Endodermal cell (in vitro differentiated cells): ENCODE measurements at regions not wholly inside any gene's neighbourhood (a gene's known extent, or its start where the extent isn't known, plus 50 kb on each side); places are given as distances from the start of the nearest gene placed in this dataset.

Experiments
- DNase-seq: peaks from one replicate; pipeline ENCODE4 v3.0.0-alpha.2; 2017
- H3K27ac ChIP-seq: 2 replicates; pipeline ENCODE4 v1.5.1; 2013; ENCODE audit warnings: mild to moderate bottlenecking, low read depth, low read length, moderate library complexity
- H3K27me3 ChIP-seq: 2 replicates; pipeline ENCODE4 v1.6.1; 2013; ENCODE audit warnings: mild to moderate bottlenecking, low read length, moderate library complexity; ENCODE audit not compliant: insufficient read depth, control insufficient read depth, poor library complexity, severe bottlenecking
- H3K36me3 ChIP-seq: 2 replicates; pipeline ENCODE4 v1.7.0; 2013; ENCODE audit warnings: mild to moderate bottlenecking, low read length, moderate library complexity; ENCODE audit not compliant: control insufficient read depth, insufficient read depth
- H3K4me1 ChIP-seq: one replicate; pipeline ENCODE4 v1.7.0; 2013; ENCODE audit warnings: low read length; ENCODE audit not compliant: control insufficient read depth, insufficient read depth
- H3K4me3 ChIP-seq: 2 replicates; pipeline ENCODE4 v1.5.1; 2013; ENCODE audit warnings: mild to moderate bottlenecking, low read length, moderate library complexity
- H3K9ac ChIP-seq: 2 replicates; pipeline ENCODE4 v1.6.1; 2013; ENCODE audit warnings: mild to moderate bottlenecking, low read length, moderate library complexity; ENCODE audit not compliant: poor library complexity, severe bottlenecking; ENCODE audit errors: extremely low read depth
- H3K9me3 ChIP-seq: 2 replicates; pipeline ENCODE4 v1.6.1; 2013; ENCODE audit warnings: mild to moderate bottlenecking, low read length, moderate library complexity; ENCODE audit not compliant: control insufficient read depth
- H3K27ac Mint-ChIP-seq: 2 replicates; pipeline ENCODE4 v1.8.0; 2020; ENCODE audit warnings: mixed read lengths
- H3K27me3 Mint-ChIP-seq: 2 replicates; pipeline ENCODE4 v1.8.0; 2021; ENCODE audit warnings: mild to moderate bottlenecking, mixed read lengths; ENCODE audit not compliant: insufficient read depth
- H3K36me3 Mint-ChIP-seq: 2 replicates; pipeline ENCODE4 v1.8.0; 2020; ENCODE audit warnings: low read depth, mixed read lengths
- H3K4me1 Mint-ChIP-seq: 2 replicates; pipeline ENCODE4 v1.8.0; 2020; ENCODE audit warnings: mixed read lengths
- H3K4me3 Mint-ChIP-seq: 2 replicates; pipeline ENCODE4 v1.8.0; 2020; ENCODE audit warnings: mild to moderate bottlenecking, moderate library complexity, mixed read lengths
- H3K9me3 Mint-ChIP-seq: 2 replicates; pipeline ENCODE4 v1.8.0; 2020; ENCODE audit warnings: mild to moderate bottlenecking, mixed read lengths
- CTCF ChIP-seq: fragments of 200-600 bp; sonication (generic); conservative IDR thresholded peaks from 2 replicates; pipeline ENCODE4 v1.5.0; 2021; ENCODE audit warnings: antibody characterized with exemption, mild to moderate bottlenecking
- WGBS, 2 experiments: methylation state at CpG; one replicate each; pipeline versions ENCODE4 v1.1.5 to v1.1.7; 2013; ENCODE audit warnings: missing lambda C conversion rate in 2 of 2, mixed read lengths in 1 of 2; ENCODE audit not compliant: insufficient coverage in 1 of 2, insufficient read length in 1 of 2; 5-methylcytosine and 5-hydroxymethylcytosine counted together

- Histone ChIP-seq H3K4me3 (no peak overlapping the region), H3K4me1 (no peaks in the 10 kb centered on the region), H3K9ac (no peak overlapping the region), H3K9me3 (no peaks in the 10 kb centered on the region), H3K27ac (no peak overlapping the region), H3K27me3 (peaks cover 13% of the 10 kb centered on the region), H3K36me3 (no peaks in the 10 kb centered on the region)
- DNase-seq = no peak
- H3K27ac Mint-ChIP-seq = no peak overlapping the region
- no peaks in the 10 kb centered on the region for H3K36me3 Mint-ChIP-seq
- TF ChIP-seq CTCF = no peak
- H3K4me3 Mint-ChIP-seq = no peak overlapping the region
- no peaks in the 10 kb centered on the region for H3K4me1 Mint-ChIP-seq
- no peaks in the 10 kb centered on the region for H3K9me3 Mint-ChIP-seq
- H3K27me3 Mint-ChIP-seq = peaks cover 30% of the 10 kb centered on the region
- WGBS, 2 experiments = 89 to 90% methylated on average over 2 of the region's 2 CpGs
Measured at GRCh38 chr14:103213331-103213730, 90.1 kb downstream of the TNFAIP2 start.

GRCh38 chr14:103214461-103214958 is 91.2 kb downstream of the TNFAIP2 start:
- no peak overlapping the region for H3K9ac ChIP-seq

GRCh38 chr14:103216399-103216798 is 93.1 kb downstream of the TNFAIP2 start:
- peaks cover 34% of the 10 kb centered on the region for H3K27me3 Mint-ChIP-seq
- peaks cover 2% of the 10 kb centered on the region for H3K4me1 Mint-ChIP-seq
- Histone ChIP-seq H3K9me3 (no peaks in the 10 kb centered on the region), H3K36me3 (no peaks in the 10 kb centered on the region), H3K4me1 (no peaks in the 10 kb centered on the region), H3K27ac (no peak overlapping the region), H3K4me3 (no peak overlapping the region), H3K9ac (no peak overlapping the region), H3K27me3 (peaks cover 27% of the 10 kb centered on the region)
- TF ChIP-seq CTCF = no peak
- 93 to 98% methylated on average over 10 of the region's 10 CpGs for WGBS, 2 experiments
- no peaks in the 10 kb centered on the region for H3K36me3 Mint-ChIP-seq
- DNase-seq = no peak
- no peak overlapping the region for H3K27ac Mint-ChIP-seq
- no peak overlapping the region for H3K4me3 Mint-ChIP-seq
- no peaks in the 10 kb centered on the region for H3K9me3 Mint-ChIP-seq

More at GRCh38 chr14:103214461-103214958, 91.2 kb downstream of the TNFAIP2 start:
- no peak for TF ChIP-seq CTCF
- no peak overlapping the region for H3K27ac ChIP-seq
- H3K4me3 ChIP-seq = no peak overlapping the region
- Mint-ChIP-seq H3K36me3 (no peaks in the 10 kb centered on the region), H3K4me1 (no peaks in the 10 kb centered on the region), H3K27ac (no peak overlapping the region), H3K27me3 (peaks cover 27% of the 10 kb centered on the region), H3K4me3 (no peak overlapping the region), H3K9me3 (no peaks in the 10 kb centered on the region)
- H3K27me3 ChIP-seq = peaks cover 9% of the 10 kb centered on the region
- no peaks in the 10 kb centered on the region for H3K4me1 ChIP-seq
- no peak for DNase-seq
- H3K36me3 ChIP-seq = no peaks in the 10 kb centered on the region
- 90 to 95% methylated on average over 14 of the region's 14 CpGs for WGBS, 2 experiments
- no peaks in the 10 kb centered on the region for H3K9me3 ChIP-seq
